ENCODE measurements at regions not wholly inside any gene's neighbourhood (a gene's known extent, or its start where the extent isn't known, plus 50 kb on each side); places are given as distances from the start of the nearest gene placed in this dataset.

GRCh38 chr13:33927315-33927714 is 109.4 kb downstream of the RFC3 start:
- Mint-ChIP-seq H3K27me3 (no peaks in the 10 kb centered on the region), H3K4me3 (no peak overlapping the region), H3K4me1 (ENCODE audit: unreplicated experiment) (peaks cover 5% of the 10 kb centered on the region), H3K9me3 (no peaks in the 10 kb centered on the region), H3K27ac (no peak overlapping the region), H3K36me3 (no peaks in the 10 kb centered on the region)
- TF ChIP-seq CTCF (conservative IDR thresholded peaks at IDR 0.05), result no peak
- DNase-seq (ENCODE audit: extremely low spot score, unreplicated experiment), result no peak

- no peaks in the 10 kb centered on the region for H3K27me3 Mint-ChIP-seq
- H3K4me1 Mint-ChIP-seq (ENCODE audit: unreplicated experiment), result peaks cover 26% of the 10 kb centered on the region
- no peak overlapping the region for H3K27ac Mint-ChIP-seq
Observed at GRCh38 chr13:33931397-33932311, 113.7 kb downstream of the RFC3 start.

GRCh38 chr13:33932769-33933406 is 114.9 kb downstream of the RFC3 start:
- no peak for DNase-seq (ENCODE audit: extremely low spot score, unreplicated experiment)
- no peak for TF ChIP-seq CTCF (conservative IDR thresholded peaks at IDR 0.05)
- H3K27ac Mint-ChIP-seq, result no peak overlapping the region
- no peaks in the 10 kb centered on the region for H3K27me3 Mint-ChIP-seq
- peaks cover 29% of the 10 kb centered on the region for H3K4me1 Mint-ChIP-seq (ENCODE audit: unreplicated experiment)
- no peak overlapping the region for H3K4me3 Mint-ChIP-seq
- H3K36me3 Mint-ChIP-seq, result no peaks in the 10 kb centered on the region
- H3K9me3 Mint-ChIP-seq, result no peaks in the 10 kb centered on the region

More at GRCh38 chr13:33931397-33932311, 113.7 kb downstream of the RFC3 start:
- no peak overlapping the region for H3K4me3 Mint-ChIP-seq
- no peak for DNase-seq (ENCODE audit: extremely low spot score, unreplicated experiment)
- peak; percentile 74 for TF ChIP-seq CTCF (conservative IDR thresholded peaks at IDR 0.05)
- no peaks in the 10 kb centered on the region for H3K36me3 Mint-ChIP-seq
- H3K9me3 Mint-ChIP-seq, result no peaks in the 10 kb centered on the region

GRCh38 chr13:33933810-33934209 is 115.9 kb downstream of the RFC3 start:
- Mint-ChIP-seq H3K9me3 (no peaks in the 10 kb centered on the region), H3K36me3 (no peaks in the 10 kb centered on the region), H3K4me1 (ENCODE audit: unreplicated experiment) (peaks cover 30% of the 10 kb centered on the region), H3K27ac (no peak overlapping the region), H3K4me3 (no peak overlapping the region), H3K27me3 (no peaks in the 10 kb centered on the region)
- TF ChIP-seq CTCF (conservative IDR thresholded peaks at IDR 0.05), result no peak
- DNase-seq (ENCODE audit: extremely low spot score, unreplicated experiment), result no peak

GRCh38 chr13:33934343-33934742 is 116.4 kb downstream of the RFC3 start:
- no peaks in the 10 kb centered on the region for H3K27me3 Mint-ChIP-seq
- H3K4me3 Mint-ChIP-seq, result no peak overlapping the region
- no peak for DNase-seq (ENCODE audit: extremely low spot score, unreplicated experiment)
- H3K36me3 Mint-ChIP-seq, result no peaks in the 10 kb centered on the region
- TF ChIP-seq CTCF (conservative IDR thresholded peaks at IDR 0.05), result no peak
- no peak overlapping the region for H3K27ac Mint-ChIP-seq
- H3K4me1 Mint-ChIP-seq (ENCODE audit: unreplicated experiment), result peaks cover 30% of the 10 kb centered on the region
- no peaks in the 10 kb centered on the region for H3K9me3 Mint-ChIP-seq
